Activated B cell treated with CpG ODN at 0.5 μM for 24 hours (primary cell): ENCODE measurements at regions not wholly inside any gene's neighbourhood (a gene's known extent, or its start where the extent isn't known, plus 50 kb on each side); places are given as distances from the start of the nearest gene placed in this dataset.

Source experiments
- ATAC-seq: fragments of 200-7000 bp; cut with Tn5 transposase; one replicate; pipeline ENCODE4 v1.10.0; 2021; ENCODE audit warnings: low read depth, mild to moderate bottlenecking, moderate library complexity
- CTCF ChIA-PET: fragments of 350-600 bp; sonication (Branson Sonifier 250); formaldehyde crosslinking; loops from one replicate; lab custom pipeline; 2021; ENCODE audit warnings: antibody characterized with exemption; lab: Charles Lee
- POLR2A ChIA-PET: fragments of 350-600 bp; sonication (Branson Sonifier 250); formaldehyde crosslinking; loops from one replicate; lab custom pipeline; 2021; ENCODE audit warnings: antibody characterized with exemption; lab: Charles Lee
- DNase-seq: peaks from one replicate; pipeline ENCODE4 v3.0.0; 2022
- H3K27ac Mint-ChIP-seq: one replicate; pipeline ENCODE4 v1.8.0; 2020; ENCODE audit warnings: mixed read lengths
- H3K27me3 Mint-ChIP-seq: one replicate; pipeline ENCODE4 v1.8.0; 2021; ENCODE audit warnings: mixed read lengths
- H3K36me3 Mint-ChIP-seq: one replicate; pipeline ENCODE4 v1.8.0; 2021; ENCODE audit warnings: low read depth, mixed read lengths
- H3K4me1 Mint-ChIP-seq: one replicate; pipeline ENCODE4 v1.8.0; 2021; ENCODE audit warnings: mixed read lengths
- H3K4me3 Mint-ChIP-seq: one replicate; pipeline ENCODE4 v1.8.0; 2020; ENCODE audit warnings: mild to moderate bottlenecking, mixed read lengths
- H3K9me3 Mint-ChIP-seq: one replicate; pipeline ENCODE4 v1.8.0; 2020; ENCODE audit warnings: mixed read lengths
- intact Hi-C: fragments of 100-400 bp; cut with micrococcal nuclease; formaldehyde crosslinking; loops from one replicate; pipeline ENCODE4 v1.15.1; 2024
- TF ChIP-seq, protein P1 (sequence below): fragments of 200-600 bp; IDR thresholded peaks from one replicate; pipeline ENCODE4 v1.8.0; 2022; ENCODE audit warnings: antibody characterized with exemption, mild to moderate bottlenecking

DNA sequence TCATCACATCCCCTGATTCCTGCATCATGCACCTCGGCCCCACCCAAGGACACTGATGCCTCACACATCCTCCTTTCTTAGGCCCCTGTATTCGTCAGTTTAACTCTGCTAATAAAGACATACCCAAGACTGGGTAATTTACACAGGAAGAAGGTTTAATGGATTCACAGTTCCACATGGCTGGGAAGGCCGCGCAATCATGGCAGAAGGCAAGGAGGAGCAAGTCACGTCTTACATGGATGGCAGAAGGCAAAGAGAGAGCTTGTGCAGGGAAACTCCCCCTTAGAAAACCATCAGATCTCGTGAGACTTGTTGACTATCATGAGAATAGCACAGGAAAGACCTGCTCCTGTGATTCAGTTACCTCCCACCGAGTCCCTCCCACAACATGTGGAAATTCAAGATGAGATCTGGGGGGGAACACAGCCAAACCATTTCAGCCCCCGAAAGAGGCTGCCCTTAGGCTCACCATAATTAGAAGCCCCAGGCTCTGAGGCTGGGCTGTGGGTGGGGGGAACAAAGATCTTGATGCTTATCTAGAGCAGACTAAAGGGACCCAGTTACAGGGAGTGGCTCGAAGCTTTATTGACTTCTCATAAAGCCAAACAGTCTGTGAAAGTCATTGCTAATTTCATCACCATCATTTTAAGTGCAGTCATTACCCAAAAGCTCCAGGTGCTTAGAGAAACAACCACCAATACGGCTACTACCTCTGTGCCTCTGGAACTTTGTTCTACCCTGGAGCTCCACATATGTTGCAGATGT lies 181.5 kb downstream of the MATN1 start:
- no peak overlapping the region for H3K4me3 Mint-ChIP-seq
- H3K27ac Mint-ChIP-seq, result no peak overlapping the region
- no peaks in the 10 kb centered on the region for H3K4me1 Mint-ChIP-seq
- ChIA-PET CTCF (no interaction called here), POLR2A (no interaction called here)
- ATAC-seq (no peak), DNase-seq (no peak)
- H3K36me3 Mint-ChIP-seq, result no peaks in the 10 kb centered on the region
- TF ChIP-seq, protein P1, sequence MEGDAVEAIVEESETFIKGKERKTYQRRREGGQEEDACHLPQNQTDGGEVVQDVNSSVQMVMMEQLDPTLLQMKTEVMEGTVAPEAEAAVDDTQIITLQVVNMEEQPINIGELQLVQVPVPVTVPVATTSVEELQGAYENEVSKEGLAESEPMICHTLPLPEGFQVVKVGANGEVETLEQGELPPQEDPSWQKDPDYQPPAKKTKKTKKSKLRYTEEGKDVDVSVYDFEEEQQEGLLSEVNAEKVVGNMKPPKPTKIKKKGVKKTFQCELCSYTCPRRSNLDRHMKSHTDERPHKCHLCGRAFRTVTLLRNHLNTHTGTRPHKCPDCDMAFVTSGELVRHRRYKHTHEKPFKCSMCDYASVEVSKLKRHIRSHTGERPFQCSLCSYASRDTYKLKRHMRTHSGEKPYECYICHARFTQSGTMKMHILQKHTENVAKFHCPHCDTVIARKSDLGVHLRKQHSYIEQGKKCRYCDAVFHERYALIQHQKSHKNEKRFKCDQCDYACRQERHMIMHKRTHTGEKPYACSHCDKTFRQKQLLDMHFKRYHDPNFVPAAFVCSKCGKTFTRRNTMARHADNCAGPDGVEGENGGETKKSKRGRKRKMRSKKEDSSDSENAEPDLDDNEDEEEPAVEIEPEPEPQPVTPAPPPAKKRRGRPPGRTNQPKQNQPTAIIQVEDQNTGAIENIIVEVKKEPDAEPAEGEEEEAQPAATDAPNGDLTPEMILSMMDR, result no peak
- H3K27me3 Mint-ChIP-seq, result peaks cover 7% of the 10 kb centered on the region
- H3K9me3 Mint-ChIP-seq, result no peaks in the 10 kb centered on the region
- intact Hi-C loops, result no loop called here

DNA sequence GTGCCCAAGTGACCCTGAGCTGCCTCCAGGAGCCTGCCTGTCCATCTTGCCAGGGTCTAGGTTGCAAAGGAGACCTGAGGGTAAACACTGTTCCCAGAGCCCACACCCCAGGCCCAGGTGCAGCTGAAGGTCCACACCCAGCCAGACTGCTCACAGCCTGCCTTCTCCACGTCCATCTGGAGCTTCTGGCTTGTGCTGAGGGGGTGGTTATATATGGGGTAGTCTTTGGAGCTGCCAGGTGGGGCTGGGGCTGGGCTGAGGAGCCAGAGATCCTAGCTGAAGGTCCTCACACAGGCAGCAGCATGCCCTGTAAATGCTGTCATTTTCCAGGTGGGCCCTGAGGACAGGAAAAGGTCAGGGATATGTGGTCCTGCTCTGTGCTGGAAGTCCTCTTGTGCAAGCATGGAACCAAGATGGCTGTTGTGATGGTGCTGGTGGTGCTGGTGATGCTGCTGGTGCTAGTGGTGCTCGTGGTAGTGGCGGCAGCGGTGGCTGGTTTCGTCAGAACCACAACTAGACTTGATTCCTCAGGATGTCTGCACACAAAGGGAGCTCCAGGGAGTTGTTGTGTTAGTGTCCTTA lies 182.7 kb downstream of the MATN1 start:
- POLR2A ChIA-PET, result no interaction called here
- TF ChIP-seq, protein P1, result no peak
- no peaks in the 10 kb centered on the region for H3K36me3 Mint-ChIP-seq
- H3K27ac Mint-ChIP-seq, result no peak overlapping the region
- intact Hi-C loops, result no loop called here
- no peak overlapping the region for H3K4me3 Mint-ChIP-seq
- no peaks in the 10 kb centered on the region for H3K4me1 Mint-ChIP-seq
- ATAC-seq (no peak), DNase-seq (no peak)
- no peaks in the 10 kb centered on the region for H3K9me3 Mint-ChIP-seq
- CTCF ChIA-PET, result no interaction called here
- peaks cover 5% of the 10 kb centered on the region for H3K27me3 Mint-ChIP-seq

GRCh38 chr1:30539884-30540283 lies 183.5 kb downstream of the MATN1 start:
- no peak overlapping the region for H3K4me3 Mint-ChIP-seq
- TF ChIP-seq, protein P1, result no peak
- H3K9me3 Mint-ChIP-seq, result no peaks in the 10 kb centered on the region
- H3K36me3 Mint-ChIP-seq, result no peaks in the 10 kb centered on the region
- no peaks in the 10 kb centered on the region for H3K4me1 Mint-ChIP-seq
- peaks cover 5% of the 10 kb centered on the region for H3K27me3 Mint-ChIP-seq
- intact Hi-C loops, result no loop called here
- no peak for DNase-seq
- no peak overlapping the region for H3K27ac Mint-ChIP-seq
- CTCF ChIA-PET, result no interaction called here
- POLR2A ChIA-PET, result no interaction called here
- ATAC-seq, result no peak

DNA sequence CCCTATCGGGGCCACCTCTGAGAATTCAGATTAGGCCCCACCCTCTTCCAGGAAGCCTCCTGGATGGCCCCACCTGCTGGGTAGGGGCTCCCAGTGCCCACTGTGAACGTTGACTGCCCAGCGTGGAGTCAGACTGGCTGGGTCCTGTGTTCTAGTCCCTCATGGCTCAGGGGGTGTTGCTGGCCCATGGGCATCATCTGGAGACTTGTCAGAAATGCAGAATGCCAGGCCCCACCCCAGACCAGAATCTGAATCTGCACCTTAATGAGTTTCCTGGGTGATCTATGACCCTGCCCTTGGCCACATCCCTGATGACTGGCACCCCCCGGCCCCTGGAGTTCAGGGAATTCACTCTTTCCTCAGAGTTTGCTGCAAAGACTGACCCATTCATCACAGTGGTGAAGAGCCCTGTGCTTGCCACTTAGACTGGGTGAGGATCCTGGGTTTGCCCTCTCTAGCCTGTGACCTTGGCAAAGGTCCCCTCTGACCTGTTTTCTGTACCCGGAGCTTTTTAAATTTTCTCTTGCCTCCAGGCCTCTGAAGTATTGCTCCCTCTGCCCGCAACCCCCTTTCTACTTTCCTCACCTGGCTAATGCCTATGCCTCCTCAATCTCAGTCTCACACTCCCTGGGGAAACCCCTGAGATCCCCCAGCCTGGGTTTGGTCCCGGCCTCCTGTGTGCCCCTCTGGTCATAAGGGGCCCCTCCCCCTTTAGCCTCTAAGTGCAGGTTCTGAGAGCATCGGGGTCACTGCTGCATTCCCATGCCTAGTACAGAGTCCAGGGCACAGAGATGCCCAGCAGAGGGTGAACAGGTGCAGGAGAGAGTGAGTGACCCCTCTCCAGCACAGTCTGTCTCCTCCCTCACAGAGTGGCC lies 184.2 kb downstream of the MATN1 start:
- Mint-ChIP-seq H3K4me3 (no peak overlapping the region), H3K27ac (no peak overlapping the region), H3K4me1 (no peaks in the 10 kb centered on the region), H3K9me3 (no peaks in the 10 kb centered on the region), H3K27me3 (peaks cover 5% of the 10 kb centered on the region), H3K36me3 (no peaks in the 10 kb centered on the region)
- intact Hi-C loops, result no loop called here
- ChIA-PET POLR2A (no interaction called here), CTCF (no interaction called here)
- ATAC-seq (no peak), DNase-seq (no peak)
- TF ChIP-seq, protein P1, result no peak
